D341Med (cell line): ENCODE measurements at regions not wholly inside any gene's neighbourhood (a gene's known extent, or its start where the extent isn't known, plus 50 kb on each side); places are given as distances from the start of the nearest gene placed in this dataset.
"Not testable (repeated sequence)": the region's sequence is repeated elsewhere in the genome, so short reads cannot be mapped to it uniquely, and the experiment has no call there.

Source experiments
- DNase-seq: peaks from one replicate; pipeline ENCODE4 v3.0.0; 2012; ENCODE audit warnings: low spot score

- DNase-seq, result not testable (repeated sequence)
Measured at GRCh38 chrX:90575155-90575554, 653.4 kb downstream of the TGIF2LX start.

DNA sequence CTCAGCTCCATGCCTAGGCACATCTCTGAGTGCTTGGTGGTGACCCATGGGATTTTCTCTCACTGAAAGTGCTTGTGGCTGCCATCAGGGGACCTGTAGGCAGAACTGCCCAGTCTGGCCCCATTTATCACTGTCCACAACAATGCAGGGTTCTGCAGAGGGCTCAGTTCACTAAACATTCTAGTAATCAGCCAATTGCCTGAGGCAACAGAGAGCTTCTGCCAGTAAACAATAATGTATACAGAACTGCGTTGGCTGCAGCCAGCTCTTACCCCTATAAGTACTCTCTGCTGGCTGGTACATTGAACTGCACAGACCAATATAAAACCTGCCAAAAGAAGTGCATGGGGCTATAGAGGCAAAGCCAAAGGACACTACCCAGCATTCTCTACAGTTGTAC lies 680.2 kb downstream of the TGIF2LX start:
- not testable (repeated sequence) for DNase-seq

DNA sequence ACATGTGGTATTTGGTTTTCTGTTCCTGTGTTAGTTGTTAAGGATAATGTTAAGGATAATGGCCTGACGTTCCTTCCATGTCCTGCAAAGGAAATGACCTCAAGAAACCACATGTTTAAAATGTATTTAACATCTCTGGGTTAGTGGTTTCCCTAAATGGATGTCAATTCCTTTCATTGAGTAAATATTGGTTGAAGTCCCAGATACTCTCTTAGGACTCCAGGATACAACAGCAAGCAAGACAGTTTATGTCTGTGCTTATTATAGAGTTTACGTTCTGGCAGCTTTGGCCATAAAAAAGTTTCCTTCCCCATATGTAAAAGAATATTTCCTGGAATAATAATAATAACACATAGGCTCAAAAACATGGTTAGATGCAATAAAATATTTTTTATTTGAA lies 684.0 kb downstream of the TGIF2LX start:
- DNase-seq, result not testable (repeated sequence)

GRCh38 chrX:90617710-90618325 lies 696.1 kb downstream of the TGIF2LX start:
- DNase-seq, result no peak

DNA sequence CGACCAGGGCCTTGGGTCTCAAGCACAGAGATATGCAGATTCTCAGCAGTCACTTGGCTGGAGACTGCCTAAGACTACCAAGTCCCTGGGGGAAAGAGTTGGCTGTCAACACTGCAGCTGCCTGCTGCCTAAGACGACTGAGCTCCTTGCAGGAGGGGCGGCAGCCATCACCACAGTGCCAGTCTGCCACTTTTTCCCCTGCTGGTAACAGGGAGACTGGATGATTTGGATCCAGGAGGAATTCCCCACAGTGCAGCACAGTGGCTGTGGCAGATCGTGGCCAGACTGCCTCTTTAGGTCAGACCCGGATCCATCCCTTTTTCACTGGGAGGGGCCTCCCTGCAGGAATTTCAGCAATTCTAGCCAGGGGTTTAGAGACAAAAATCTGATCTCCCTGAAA lies 743.5 kb downstream of the TGIF2LX start:
- peak; percentile 15 for DNase-seq

- not testable (repeated sequence) for DNase-seq
Measured at GRCh38 chrX:90713552-90713951, 721.1 kb upstream of the PABPC5 start.

- not testable (repeated sequence) for DNase-seq
Measured at GRCh38 chrX:90737555-90737954, 697.1 kb upstream of the PABPC5 start.

DNA sequence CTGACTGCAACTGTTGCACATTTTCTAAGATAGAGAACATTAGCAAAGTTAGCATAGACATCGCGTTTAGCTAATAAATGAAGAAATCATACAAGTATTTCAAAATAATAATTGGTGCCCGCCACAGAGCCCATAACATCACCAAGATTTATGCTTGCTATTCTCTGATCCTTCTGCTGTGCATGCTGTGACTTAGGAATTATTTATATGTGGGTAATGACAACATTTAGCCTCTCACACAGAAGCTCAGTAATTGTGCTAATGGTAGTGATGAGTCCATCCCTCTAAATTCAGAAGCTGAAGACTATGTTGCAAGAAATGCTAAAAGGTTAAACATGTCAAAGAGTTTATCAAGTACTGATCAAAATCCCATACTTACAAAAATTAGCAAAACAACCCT lies 677.0 kb upstream of the PABPC5 start:
- not testable (repeated sequence) for DNase-seq

DNA sequence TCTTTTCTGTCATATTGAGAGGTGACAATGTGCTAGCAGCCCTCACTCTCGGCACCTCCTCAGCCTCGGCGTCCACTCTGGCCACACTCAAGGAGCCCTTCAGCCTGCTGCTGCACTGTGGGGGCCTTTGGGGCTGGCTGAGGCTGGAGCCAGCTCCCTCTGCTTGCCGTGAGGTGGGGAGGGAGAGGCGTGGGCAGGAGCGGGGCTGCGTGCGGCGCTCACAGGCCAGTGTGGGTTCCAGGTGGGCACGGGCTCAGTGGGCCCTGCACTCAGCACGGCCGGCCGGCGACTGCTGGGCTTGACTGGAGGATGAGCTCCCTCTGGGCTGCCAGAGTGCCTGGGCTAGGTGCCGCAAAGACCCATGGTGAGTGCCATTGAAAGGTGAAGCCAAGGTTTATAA lies 669.2 kb upstream of the PABPC5 start:
- not testable (repeated sequence) for DNase-seq

DNA sequence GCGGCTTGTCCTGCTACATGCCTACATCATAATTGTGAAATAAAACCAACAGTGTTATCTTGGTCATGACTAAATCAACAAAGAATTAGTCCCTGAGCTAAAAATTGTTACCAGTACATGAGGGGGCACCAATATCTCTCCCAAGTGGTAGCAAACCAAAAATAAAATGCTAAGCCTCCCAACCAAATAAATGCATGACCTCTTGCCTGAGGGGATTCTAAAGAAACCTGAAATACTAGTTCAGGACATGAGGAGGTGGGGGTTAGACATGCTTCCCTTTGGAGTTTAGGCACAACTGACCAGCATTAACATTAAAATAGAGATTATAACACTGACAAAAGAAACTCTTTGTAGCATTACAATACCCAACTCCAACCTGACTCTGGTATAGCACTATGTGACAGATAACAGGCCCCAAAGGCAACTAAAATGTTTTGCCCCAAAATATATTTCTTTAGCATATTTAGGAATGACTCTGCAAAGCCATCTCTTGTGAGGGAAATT lies 654.3 kb upstream of the PABPC5 start:
- not testable (repeated sequence) for DNase-seq
